H1 (cell line): ENCODE measurements at regions not wholly inside any gene's neighbourhood (a gene's known extent, or its start where the extent isn't known, plus 50 kb on each side); places are given as distances from the start of the nearest gene placed in this dataset.

Experiments used
- BCL11A ChIP-seq, 2 experiments: IDR thresholded peaks; one replicate each; pipeline ENCODE4 v1.6.1; 2011; ENCODE audit warnings: low read depth in 2 of 2, low read length in 2 of 2, mild to moderate bottlenecking in 2 of 2
- CEBPB ChIP-seq: IDR thresholded peaks from 2 replicates; pipeline ENCODE4 v1.6.1; 2012; ENCODE audit warnings: low read depth, low read length
- CHD2 ChIP-seq: IDR thresholded peaks from 2 replicates; pipeline ENCODE4 v1.6.1; 2012; ENCODE audit warnings: low read length, improper control_type of control experiment
- GTF2F1 ChIP-seq: IDR thresholded peaks from 2 replicates; pipeline ENCODE4 v1.6.1; 2012; ENCODE audit warnings: low read depth, low read length, improper control_type of control experiment, borderline replicate concordance
- KDM1A ChIP-seq: fragments of 200-600, 300-600 bp; sonication (generic); IDR thresholded peaks from 2 replicates; pipeline ENCODE4 v1.7.1; 2016; ENCODE audit warnings: mild to moderate bottlenecking, low read length, borderline replicate concordance
- POLR2A ChIP-seq, 2 experiments: IDR thresholded peaks; 1 replicate in 1 of 2; 2 replicates in 1 of 2; pipeline ENCODE4 v1.6.1; 2011; ENCODE audit warnings: low read depth in 2 of 2, low read length in 2 of 2, mild to moderate bottlenecking in 2 of 2; ENCODE audit errors: control extremely low read depth in 1 of 2
- SRF ChIP-seq: IDR thresholded peaks from 2 replicates; pipeline ENCODE4 v1.6.1; 2011; ENCODE audit warnings: mild to moderate bottlenecking, low read depth, low read length, moderate library complexity
- SUZ12 ChIP-seq: fragments of 200-600 bp; sonication (generic); IDR thresholded peaks from 2 replicates; pipeline ENCODE4 v1.6.1; 2012; ENCODE audit warnings: mild to moderate bottlenecking, inconsistent platforms, low read length, moderate library complexity, mixed read lengths
- TAF1 ChIP-seq: IDR thresholded peaks from 2 replicates; pipeline ENCODE4 v1.6.1; 2011; ENCODE audit warnings: mild to moderate bottlenecking, low read depth, low read length
- TF ChIP-seq, protein P1 (sequence below): IDR thresholded peaks from 2 replicates; pipeline ENCODE4 v1.6.1; 2012; ENCODE audit warnings: inconsistent platforms
- TF ChIP-seq, protein P2 (sequence below), 3 experiments: IDR thresholded peaks; 1 replicate in 2 of 3; 2 replicates in 1 of 3; pipeline versions ENCODE4 v1.5.1 to v1.6.1; 2011; ENCODE audit warnings: low read length in 3 of 3, mild to moderate bottlenecking in 3 of 3, inconsistent platforms in 2 of 3, low read depth in 1 of 3, moderate library complexity in 1 of 3; ENCODE audit not compliant: insufficient read depth in 1 of 3; ENCODE audit errors: control extremely low read depth in 1 of 3
- TF ChIP-seq, protein P3 (sequence below): IDR thresholded peaks from 2 replicates; pipeline ENCODE4 v1.6.1; 2011; ENCODE audit warnings: low read length, improper control_type of control experiment
- TF ChIP-seq, protein P4 (sequence below): IDR thresholded peaks from 2 replicates; pipeline ENCODE4 v1.6.1; 2012; ENCODE audit warnings: low read length, inconsistent platforms
- TF ChIP-seq, protein P5 (sequence below): IDR thresholded peaks from 2 replicates; pipeline ENCODE4 v1.6.1; 2011; ENCODE audit warnings: low read depth, mild to moderate bottlenecking, low read length; ENCODE audit not compliant: insufficient read depth

DNA sequence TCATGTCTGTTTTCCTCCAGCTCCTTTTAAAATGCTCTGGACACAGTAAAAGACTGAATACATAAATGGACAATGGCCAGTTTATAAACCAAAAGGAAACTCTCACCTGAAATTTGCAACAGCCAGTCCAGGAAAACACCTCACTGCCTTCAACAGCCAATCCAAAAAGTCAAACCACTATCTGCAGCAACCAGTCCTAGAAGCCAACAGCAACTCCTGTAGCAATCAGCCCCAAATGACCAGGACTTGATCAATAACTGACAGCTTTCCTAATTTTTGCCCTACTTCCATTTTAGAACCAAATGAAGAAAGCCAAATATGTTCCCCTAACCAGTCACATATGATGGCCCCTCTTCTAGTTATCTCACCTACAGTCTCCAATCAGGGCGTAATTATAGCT, 309.5 kb upstream of the CPXCR1 start:
- TF ChIP-seq POLR2A (IDR thresholded peaks at IDR 0.05; ENCODE audit: control extremely low read depth in 1 of 2, low read depth in 2 of 2, low read length in 2 of 2) (no peak), GTF2F1 (no peak), SUZ12 (no peak), CEBPB (no peak), TAF1 (no peak), CHD2 (no peak), BCL11A (IDR thresholded peaks at IDR 0.05; ENCODE audit: low read depth in 2 of 2, low read length in 2 of 2) (no peak), SRF (no peak), KDM1A (no peak)
- TF ChIP-seq, protein P1, sequence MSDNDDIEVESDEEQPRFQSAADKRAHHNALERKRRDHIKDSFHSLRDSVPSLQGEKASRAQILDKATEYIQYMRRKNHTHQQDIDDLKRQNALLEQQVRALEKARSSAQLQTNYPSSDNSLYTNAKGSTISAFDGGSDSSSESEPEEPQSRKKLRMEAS: no peak
- TF ChIP-seq, protein P2, sequence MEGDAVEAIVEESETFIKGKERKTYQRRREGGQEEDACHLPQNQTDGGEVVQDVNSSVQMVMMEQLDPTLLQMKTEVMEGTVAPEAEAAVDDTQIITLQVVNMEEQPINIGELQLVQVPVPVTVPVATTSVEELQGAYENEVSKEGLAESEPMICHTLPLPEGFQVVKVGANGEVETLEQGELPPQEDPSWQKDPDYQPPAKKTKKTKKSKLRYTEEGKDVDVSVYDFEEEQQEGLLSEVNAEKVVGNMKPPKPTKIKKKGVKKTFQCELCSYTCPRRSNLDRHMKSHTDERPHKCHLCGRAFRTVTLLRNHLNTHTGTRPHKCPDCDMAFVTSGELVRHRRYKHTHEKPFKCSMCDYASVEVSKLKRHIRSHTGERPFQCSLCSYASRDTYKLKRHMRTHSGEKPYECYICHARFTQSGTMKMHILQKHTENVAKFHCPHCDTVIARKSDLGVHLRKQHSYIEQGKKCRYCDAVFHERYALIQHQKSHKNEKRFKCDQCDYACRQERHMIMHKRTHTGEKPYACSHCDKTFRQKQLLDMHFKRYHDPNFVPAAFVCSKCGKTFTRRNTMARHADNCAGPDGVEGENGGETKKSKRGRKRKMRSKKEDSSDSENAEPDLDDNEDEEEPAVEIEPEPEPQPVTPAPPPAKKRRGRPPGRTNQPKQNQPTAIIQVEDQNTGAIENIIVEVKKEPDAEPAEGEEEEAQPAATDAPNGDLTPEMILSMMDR (IDR thresholded peaks at IDR 0.05; ENCODE audit: control extremely low read depth in 1 of 3, insufficient read depth in 1 of 3, low read depth in 1 of 3, low read length in 3 of 3): no peak
- TF ChIP-seq, protein P3, sequence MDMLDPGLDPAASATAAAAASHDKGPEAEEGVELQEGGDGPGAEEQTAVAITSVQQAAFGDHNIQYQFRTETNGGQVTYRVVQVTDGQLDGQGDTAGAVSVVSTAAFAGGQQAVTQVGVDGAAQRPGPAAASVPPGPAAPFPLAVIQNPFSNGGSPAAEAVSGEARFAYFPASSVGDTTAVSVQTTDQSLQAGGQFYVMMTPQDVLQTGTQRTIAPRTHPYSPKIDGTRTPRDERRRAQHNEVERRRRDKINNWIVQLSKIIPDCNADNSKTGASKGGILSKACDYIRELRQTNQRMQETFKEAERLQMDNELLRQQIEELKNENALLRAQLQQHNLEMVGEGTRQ: no peak
- TF ChIP-seq, protein P4, sequence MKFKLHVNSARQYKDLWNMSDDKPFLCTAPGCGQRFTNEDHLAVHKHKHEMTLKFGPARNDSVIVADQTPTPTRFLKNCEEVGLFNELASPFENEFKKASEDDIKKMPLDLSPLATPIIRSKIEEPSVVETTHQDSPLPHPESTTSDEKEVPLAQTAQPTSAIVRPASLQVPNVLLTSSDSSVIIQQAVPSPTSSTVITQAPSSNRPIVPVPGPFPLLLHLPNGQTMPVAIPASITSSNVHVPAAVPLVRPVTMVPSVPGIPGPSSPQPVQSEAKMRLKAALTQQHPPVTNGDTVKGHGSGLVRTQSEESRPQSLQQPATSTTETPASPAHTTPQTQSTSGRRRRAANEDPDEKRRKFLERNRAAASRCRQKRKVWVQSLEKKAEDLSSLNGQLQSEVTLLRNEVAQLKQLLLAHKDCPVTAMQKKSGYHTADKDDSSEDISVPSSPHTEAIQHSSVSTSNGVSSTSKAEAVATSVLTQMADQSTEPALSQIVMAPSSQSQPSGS: no peak
- TF ChIP-seq, protein P5, sequence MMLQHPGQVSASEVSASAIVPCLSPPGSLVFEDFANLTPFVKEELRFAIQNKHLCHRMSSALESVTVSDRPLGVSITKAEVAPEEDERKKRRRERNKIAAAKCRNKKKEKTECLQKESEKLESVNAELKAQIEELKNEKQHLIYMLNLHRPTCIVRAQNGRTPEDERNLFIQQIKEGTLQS: no peak
